CD1c-positive myeloid dendritic cell (primary cell): ENCODE measurements at regions not wholly inside any gene's neighbourhood (a gene's known extent, or its start where the extent isn't known, plus 50 kb on each side); places are given as distances from the start of the nearest gene placed in this dataset.
"Not testable (repeated sequence)": the region's sequence is repeated elsewhere in the genome, so short reads cannot be mapped to it uniquely, and the experiment has no call there.

ENCODE experiments used
- DNase-seq: peaks from one replicate; pipeline ENCODE4 v3.0.0-alpha.2; 2016; ENCODE audit errors: extremely low spot score

DNA sequence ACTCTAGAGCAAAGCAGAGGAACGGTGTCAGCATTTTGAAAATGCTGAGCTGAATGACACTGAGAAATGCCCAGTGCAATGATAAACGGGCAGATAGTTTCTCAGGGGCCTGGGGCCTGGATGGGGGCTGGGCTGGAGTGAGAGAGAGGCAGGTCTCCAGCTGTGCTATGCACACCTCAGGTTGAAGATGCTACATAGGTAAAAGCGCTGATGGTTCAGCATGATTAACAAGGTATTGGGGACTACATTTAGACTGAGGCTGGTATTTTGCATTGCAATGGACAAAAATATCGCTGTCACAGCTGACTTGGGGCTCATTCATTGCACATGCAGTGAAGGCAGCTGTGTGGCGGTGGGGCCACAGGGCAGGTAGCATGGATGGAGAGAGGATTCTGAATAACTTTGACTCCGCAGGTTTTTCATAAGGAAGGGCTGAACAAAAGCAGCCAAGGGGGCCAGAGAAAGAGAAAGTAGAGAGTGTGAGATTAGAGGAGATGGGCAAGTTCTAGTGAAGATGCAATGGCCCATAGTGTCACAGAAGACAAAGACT, 290.8 kb upstream of the ZNF32 start:
- DNase-seq: no peak

DNA sequence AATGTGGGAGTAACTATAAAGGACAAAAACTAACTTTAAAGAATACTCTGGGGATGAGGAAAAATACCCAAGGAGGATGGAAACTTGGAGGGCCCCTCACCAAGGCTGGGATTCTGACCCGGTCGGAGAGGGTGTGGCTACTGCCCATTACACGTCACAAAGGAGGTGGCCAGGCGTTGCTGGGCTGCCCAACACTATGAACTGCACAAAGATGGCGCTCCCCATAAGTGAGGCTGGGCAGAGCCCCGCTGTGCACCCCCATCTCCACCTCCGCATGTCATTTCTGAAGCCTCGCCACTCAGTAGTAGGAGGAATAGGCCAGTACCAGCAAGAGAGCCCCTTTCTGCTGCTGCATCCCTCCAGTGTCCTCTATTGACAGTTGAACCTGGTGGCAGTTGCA, 290.1 kb upstream of the ZNF32 start:
- DNase-seq: no peak

DNA sequence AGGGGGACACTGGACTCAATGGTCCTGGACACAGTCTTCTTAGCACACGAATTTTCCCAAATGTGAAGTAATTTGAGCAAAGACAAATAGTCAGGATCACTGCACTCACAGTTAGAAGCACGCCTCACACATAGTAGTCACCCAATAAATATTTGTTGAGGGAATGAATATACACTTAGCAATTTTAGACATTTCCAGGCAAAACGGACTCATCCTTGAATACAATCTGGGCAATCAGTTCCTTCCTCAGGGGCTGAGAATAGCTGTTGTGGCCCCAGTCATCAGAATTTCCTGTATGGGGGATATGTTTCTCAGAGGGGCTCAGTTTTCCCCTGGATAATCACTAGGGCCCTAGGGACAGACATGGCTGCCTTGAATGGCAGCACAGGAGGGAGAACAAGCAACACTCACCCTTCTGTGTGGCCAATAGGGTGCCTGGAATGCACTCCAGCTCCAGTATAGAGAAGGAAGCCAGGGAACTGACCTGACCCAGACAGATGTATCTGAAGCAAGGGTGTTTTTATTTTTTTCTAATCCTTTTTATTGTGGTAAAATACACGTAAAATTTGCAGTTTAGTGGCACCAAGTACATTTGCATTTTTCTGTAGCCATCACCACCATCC, 282.7 kb upstream of the ZNF32 start:
- DNase-seq: no peak

DNA sequence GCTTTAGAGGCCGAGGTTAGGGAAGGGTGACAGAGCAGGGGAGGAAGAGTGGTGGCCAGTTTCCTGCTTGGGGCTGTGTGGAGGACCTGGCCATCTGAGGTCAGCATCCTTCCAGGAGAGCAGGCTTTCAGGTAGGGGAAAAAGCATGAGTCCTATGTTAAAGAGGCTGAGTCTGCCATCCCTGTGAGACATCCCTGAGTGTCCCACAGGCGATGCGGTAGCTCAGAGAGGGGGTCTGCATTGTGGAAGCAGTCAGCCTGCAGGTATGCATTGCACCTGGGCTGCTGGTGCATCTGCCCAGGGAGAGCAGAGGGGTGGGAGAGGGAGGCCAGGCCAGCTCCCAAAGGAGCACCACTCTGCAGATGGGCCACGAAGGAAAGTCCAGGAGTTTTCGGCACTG, 282.1 kb upstream of the ZNF32 start:
- no peak for DNase-seq

DNA sequence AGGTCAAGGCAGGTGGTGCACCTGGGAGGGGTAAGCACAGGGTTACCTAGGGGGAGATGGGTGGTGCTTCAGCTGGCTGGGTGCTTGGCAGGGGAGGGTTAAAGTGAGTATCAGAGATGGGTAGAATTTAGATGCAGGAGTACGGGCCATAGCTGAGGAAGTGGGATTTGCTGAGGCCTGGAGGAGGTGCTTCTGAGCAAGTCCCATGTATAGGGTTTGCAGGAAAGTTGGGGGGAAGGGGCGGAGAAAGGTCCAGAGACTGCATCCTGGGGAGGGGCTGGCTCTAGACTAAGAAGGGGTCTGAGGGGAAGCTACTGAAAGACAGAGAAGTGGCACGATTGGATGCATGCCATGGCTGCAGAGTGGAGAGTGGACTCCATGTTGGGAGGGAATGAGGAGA, 281.6 kb upstream of the ZNF32 start:
- DNase-seq: no peak

DNA sequence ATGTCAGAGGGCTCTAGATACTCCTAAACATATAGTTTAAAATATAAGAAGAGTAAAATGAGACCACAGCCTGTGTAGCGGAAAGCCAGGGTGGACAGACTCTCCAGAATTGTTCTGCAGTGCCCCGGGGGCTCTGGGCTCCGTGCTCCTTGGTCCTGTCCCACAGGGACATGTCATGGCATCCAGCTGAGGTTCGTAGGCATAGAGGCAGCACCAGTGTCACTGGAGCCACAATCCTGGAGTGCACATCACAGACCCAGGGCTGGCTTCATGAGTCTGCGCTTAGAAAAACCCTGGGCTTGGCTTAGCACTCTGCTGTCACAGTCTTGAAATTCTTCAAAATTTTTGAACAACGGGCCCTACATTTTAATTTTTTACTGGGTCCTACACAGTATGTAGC, 280.4 kb upstream of the ZNF32 start:
- no peak for DNase-seq

DNA sequence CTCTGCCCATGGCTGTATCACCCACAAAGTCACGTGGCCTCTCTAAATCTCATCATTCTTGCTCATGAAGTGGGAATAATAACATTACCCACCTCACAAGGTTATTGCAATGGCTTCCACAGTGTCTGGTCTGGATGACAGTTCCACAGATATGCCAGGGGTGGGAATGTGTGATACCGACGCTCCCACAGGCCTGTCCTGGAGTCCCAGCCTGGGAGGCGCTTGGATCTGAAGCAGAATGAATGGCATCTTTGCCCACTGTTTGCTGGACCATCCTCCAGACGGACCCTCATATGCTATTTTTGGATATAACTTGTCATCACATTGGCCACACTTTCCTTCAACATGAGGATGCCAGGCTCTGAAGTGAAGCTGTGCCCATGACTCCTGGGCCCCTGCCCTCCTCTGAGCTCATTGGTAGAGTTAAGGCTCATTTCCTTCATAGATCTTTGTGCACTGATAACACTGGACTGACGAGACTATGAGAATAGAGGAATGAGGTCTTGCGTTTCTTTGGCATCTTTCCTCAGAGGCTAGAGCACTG, 279.8 kb upstream of the ZNF32 start:
- DNase-seq: no peak

DNA sequence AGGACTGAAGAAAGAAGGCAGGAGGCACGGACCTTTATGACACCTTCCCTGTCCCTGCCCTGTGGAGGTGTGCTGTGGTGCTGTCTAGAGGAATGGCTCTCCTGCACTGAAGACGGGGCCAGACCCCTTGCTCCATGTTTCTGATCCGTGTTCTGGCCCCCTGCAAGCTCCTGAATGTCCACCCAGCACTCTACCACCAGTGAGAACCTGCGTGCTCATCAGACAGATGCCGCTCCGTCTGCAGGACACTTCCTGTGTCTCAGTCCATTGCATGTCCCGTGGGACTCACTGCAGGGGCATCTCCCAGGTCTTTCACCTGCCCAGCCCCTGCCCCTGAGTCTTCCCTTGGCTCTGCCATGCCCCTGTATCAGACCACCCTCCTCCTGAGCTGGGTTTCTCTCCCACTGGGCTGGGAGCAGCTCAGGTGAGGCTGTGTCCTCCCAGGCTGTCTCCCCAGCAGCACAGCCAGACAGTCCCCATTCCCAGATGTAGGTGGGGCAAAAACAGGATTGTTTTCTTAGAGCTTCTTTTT, 278.3 kb upstream of the ZNF32 start:
- DNase-seq: no peak

DNA sequence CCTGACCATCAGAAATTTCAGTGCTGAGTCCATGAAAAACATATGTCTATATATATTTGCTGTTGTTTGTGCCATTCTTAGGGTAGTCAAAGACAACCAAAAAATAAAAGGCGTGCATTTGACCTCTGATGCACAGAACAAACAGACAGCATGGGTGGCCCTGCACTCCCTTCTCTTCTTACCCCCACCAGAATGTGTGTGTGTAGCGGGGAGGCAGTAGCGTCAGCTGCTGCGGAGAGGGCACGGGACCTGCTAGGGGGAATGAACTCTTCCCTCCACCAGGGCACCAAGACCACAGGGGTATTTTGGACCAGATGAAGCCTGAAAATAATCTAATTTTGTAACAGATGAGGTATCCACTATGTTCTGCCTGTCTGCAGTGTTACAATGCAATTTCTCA, 277.7 kb upstream of the ZNF32 start:
- no peak for DNase-seq

DNA sequence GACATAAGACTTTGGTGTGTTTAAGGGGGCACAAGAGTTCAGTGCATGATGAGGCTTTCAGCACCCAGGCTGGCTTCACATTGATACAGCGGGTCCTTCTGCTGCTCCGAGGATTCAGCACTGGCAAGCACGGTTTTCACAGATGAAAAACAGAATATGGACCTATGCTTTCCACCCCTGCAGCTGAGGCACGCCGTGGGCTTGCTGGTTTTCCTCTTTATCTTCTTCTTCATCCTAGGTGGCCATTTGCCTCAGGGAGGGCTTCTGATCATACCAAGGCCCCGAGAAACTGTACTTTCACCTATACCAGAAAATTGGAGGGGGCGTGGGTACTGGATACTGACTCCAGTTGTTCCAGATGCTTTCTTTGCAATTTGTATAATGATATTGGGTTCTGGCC, 277.1 kb upstream of the ZNF32 start:
- no peak for DNase-seq

DNA sequence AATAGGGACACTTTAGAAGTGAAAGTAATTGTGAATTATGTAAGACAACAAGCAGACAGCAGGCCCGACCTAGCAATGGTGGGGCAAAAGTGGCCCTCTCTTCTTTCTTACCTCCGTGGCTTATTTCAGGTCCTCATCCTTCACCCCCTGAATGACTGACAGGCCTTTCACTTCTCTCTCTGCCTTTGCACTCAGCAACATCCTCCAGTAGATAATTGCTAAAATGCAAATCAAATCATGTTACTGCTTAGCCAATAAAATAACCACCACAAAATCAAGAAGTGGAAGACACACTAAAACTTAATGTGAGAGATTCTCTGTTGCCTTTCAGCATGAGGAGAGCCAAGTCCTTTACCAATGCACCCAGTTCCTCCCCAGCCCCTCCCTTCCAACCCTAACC, 274.6 kb upstream of the ZNF32 start:
- DNase-seq: no peak

DNA sequence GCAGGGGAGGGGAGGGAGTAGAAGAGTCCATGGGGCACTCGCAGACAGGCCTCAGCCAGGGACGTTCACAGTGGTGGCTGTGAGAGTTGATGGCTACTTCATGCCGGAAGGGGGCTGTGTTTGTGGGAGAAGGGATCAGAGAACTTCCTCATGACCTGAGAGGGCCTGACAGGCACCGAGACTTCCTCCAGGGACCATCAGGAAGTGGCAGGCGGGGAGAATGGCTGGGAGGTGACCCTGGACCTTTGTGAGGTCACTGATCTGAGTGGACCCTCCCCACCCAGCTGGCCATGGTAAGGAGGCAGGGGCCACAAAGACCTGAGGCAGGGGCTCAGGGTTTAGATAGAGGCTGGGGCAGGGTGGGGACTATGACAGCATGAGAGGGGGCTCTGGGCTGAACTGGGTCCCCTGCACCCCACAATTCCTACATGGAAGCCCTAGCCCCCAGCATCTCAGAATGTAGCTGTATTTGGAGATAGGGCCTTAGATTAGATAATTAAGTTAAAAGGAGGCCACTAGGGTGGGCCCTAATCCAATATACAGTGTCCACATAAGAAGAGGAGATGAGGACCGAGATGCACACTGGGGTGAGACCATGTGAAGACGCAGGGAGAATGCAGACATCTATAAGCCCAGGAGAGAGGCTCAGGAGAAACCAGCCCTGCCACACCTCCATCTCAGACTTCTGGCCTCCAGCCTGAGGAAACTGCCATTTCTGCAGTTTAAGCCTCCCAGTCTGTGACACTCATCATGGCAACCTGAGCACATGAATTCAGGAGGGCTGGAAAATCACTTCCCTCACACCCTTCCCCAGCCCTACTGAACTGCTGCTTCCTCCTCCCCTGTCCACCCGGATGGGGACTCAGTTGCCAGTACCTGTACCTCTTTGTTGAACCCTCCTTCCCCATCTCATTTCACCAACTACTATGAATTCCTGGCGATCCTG, 273.9 kb upstream of the ZNF32 start:
- DNase-seq: no peak

DNA sequence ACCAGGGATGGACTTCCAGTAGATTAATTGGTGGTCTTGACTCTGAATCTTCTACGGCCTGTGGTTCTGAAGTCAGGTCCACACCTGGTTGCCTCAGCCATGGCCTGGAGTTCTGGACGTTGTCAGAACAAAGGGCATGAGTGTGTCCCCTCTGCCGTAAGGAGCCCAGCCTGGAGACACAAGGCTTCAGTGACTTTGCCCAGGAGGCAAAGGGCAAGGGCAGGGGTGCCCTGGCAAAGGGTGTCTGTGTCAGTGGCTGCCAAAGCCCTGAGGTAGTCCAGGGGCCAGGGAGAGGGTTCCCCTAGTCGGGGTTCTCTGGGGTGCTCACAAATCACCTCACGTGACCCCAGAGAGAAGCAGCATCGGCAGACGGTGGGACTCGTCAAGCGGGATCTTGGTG, 273.2 kb upstream of the ZNF32 start:
- DNase-seq: no peak

DNA sequence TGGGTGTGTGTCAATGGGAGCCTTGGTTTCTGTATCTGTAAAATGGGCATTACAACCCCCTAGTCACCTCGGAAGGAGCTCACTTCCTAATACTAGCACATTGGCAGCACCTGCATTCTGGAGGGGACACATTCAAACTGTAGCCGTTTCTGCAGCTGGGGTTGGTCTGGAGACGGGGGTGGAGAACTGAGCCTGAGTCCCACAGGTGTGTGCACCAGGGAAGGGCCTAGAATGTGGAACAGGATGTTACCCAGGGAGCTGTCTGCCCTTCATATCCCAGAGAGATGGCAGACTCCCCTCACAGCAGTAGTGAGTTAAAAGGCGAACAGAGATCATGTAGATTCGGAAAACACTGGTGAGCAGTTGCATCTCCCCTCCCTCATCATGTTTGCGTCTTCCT, 272.8 kb upstream of the ZNF32 start:
- no peak for DNase-seq

DNA sequence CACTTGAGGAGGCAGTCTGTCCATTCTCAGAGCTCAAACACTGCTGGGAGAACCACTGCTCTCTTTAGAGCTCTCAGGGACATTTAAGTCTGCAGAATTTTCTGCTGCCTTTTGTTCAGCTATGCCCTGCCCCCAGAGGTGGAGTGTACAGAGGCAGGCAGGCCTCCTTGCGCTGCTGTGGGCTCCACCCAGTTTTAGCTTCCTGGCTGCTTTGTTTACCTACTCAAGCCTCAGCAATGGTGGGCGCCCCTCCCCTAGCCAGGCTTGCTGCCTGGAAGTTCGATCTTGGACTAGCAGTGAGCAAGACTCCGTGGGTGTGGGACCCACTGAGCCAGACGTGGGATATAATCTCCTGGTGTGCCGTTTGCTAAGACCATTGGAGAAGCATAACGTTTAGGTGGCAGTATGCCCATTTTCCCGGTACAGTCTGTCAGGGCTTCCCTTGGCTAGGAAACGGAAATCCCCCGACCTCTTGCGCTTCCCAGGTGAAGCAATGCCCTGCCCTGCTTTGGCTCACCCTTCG, 271.6 kb upstream of the ZNF32 start:
- DNase-seq: not testable (repeated sequence)

DNA sequence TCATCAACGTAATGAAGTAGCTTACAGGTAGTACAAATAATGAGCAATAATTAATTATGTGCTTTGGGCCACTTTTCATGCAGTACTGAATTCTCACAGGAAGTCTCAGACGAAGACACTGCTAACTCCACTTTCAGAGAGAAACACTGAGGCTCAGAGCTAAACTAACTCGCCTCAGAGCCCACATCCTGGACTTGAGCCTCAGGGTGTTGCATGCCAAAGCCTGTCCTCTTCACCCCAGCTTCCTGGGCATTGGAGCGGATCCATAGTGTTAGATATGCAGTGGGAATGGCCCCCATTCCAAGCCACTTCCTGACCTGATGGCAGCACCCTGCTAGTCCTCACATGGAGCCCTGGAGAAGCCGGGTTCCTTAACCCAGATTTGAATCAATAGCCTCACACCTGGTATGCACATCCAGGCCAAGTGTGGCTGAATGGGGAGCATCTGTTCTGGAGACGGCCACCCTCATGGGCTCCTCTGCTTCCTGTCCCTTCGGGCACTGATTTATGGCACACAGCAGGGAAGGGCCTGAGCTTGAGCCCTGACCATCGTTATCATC, 265.1 kb upstream of the ZNF32 start:
- no peak for DNase-seq

DNA sequence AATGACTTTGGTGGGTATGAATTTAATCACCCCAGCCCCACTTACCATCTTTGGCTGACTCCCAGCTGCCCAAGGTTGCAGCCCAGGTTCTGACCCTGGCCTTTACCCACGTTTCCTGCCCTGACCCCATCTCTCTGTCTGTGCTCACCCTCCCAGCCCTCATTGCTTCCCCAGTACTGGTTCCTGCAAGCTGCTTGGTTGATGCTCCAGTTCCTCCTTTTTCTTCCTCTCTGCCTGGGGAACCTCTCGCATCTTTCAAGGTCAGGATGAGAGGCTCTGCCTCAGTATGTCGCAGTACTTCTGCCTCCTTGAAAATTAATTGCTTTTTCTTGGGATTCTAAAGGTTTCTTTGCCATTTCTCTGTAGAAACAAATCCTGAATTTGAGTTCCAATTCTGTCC, 263.8 kb upstream of the ZNF32 start:
- DNase-seq: no peak

DNA sequence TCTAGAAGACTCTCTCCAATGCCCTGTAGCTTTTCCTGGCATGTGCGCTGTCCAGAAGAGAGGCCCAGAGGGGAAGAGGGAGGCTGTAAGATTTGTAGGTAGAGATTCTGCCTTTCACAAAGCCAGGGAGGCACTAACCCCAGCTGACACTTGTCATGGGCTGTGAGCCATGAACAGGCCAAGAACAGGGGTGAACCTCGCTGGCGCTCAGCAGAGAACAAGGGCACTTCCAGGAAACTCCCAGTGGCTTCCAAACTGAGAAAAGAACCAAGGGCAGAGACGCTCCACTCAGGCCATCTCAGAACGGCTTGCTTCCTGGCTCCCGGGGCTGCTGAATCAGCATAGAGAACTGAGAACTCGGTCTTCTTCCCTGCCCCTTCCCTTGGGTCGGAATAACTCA, 257.8 kb upstream of the ZNF32 start:
- DNase-seq: no peak

DNA sequence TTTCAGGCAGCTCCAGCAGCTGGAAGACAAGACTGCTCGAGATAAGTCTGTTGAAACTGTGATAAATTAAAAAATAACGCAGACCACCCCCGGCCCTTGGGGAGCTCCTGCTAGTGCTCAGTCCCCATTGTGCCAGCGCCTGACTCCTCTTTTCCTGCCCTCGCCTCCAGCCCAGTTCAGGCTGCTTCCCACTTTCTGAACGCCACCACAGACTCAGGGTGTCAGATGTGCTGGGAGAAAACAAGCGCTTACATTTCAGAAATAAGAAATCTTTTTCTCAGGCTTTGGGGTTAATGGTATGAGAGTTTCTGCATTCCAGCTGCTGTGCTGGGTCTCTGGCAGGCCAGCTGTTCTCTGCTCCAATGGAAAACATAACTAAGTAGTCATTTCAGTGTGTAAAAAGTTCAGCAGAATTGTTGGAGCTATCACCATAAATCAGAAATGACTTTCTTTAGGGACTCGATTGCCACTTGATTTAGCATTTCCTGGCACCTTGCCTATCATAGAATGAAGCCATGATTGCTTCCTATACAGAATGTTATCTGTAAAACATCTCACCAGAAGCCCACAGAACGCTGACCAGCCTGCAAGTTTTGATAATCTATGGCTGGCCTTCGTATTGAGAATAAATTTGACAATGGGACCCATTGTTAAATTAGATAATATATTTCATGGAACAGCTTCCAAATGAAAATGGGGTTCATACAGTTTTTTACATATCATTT, 257.0 kb upstream of the ZNF32 start:
- DNase-seq: no peak

DNA sequence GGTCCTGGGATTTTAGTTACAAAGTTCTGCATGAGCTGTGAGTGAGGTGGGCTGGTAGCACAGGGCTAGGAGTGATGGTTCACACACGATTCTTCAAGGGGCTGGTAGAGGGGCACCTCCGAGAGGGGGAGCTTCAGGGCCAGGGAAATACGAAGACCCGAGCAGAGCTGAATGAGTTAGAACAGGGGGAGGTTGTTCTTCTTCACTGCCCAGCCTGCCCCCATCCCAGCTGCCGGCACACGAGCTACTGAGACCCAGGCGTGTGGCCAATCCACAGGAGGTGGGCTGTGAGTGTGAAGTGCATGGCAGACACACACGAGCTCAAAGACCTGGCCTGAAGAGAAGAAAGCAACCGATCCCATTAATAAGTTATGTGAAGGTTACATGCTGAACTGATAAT, 256.2 kb upstream of the ZNF32 start:
- DNase-seq: no peak

DNA sequence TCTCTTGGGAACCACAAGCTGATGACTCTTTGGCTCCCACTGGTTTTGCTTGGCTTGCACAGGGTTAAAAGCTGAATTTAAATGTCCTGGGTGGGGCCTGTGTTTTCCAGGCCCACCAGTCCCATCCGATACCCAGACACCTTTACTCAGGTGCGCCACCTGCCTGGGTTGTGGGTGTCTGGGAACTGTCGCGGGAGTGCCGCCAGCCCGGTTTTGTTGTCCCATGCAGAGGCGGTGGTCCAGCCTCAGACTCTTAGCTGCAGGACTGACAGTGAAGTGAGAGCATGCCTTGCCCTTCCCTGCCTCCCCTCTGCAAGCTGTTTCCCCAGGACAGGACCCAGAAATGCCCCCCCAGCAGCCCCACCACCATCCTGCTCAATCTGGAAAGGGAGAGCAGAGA, 255.6 kb upstream of the ZNF32 start:
- no peak for DNase-seq
